ENCODE measurements at regions not wholly inside any gene's neighbourhood (a gene's known extent, or its start where the extent isn't known, plus 50 kb on each side); places are given as distances from the start of the nearest gene placed in this dataset.
"Not testable (repeated sequence)": the region's sequence is repeated elsewhere in the genome, so short reads cannot be mapped to it uniquely, and the experiment has no call there.

DNA sequence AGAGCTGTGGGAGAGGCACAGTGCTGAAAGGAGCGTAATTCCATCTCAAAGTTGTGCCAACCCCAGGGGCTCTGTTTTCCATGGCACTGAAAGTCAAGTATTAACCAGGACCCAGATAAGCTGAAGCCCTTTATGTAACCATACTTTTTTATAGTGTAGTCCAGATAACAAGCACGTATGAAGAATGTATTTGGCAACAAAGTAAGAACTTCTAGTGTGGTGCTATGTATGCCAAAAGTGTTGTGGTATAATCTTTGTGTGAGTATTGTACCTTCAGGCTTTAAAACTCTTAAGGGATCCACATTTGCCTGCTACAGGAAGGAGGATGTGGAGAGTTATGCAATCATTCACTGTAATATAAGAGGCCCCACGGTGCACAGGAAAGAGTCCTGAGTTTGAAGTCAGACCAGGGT lies 129.4 kb downstream of the IBTK start:
- Histone ChIP-seq H3K9me3 (ENCODE audit: control insufficient read depth, insufficient read depth, low read length) (no peaks in the 10 kb centered on the region), H3K36me3 (ENCODE audit: control insufficient read depth, insufficient read depth, low read length) (no peaks in the 10 kb centered on the region), H3K27me3 (ENCODE audit: control insufficient read depth, insufficient read depth, low read length) (no peaks in the 10 kb centered on the region), H3K4me3 (ENCODE audit: low read depth, low read length) (no peak overlapping the region), H3K4me1 (ENCODE audit: control insufficient read depth, insufficient read depth, low read length) (no peaks in the 10 kb centered on the region), H3K27ac (ENCODE audit: low read depth, low read length) (no peak overlapping the region)
- no CpG with 5 or more reads among the region's 3 CpGs for WGBS (ENCODE audit: insufficient coverage)
- no peak for DNase-seq (ENCODE audit: low read depth in 4 of 6, low spot score in 6 of 6)

GRCh38 chr6:82114748-82115147 lies 132.8 kb downstream of the IBTK start:
- DNase-seq (ENCODE audit: low read depth in 4 of 6, low spot score in 6 of 6) = no peak
- Histone ChIP-seq H3K9me3 (ENCODE audit: control insufficient read depth, insufficient read depth, low read length) (no peaks in the 10 kb centered on the region), H3K4me3 (ENCODE audit: low read depth, low read length) (no peak overlapping the region), H3K36me3 (ENCODE audit: control insufficient read depth, insufficient read depth, low read length) (no peaks in the 10 kb centered on the region), H3K4me1 (ENCODE audit: control insufficient read depth, insufficient read depth, low read length) (no peaks in the 10 kb centered on the region), H3K27me3 (ENCODE audit: control insufficient read depth, insufficient read depth, low read length) (no peaks in the 10 kb centered on the region), H3K27ac (ENCODE audit: low read depth, low read length) (no peak overlapping the region)
- WGBS (ENCODE audit: insufficient coverage) = 100% methylated on average over 2 of the region's 3 CpGs

- no peaks in the 10 kb centered on the region for H3K9me3 ChIP-seq (ENCODE audit: control insufficient read depth, insufficient read depth, low read length)
- H3K27me3 ChIP-seq (ENCODE audit: control insufficient read depth, insufficient read depth, low read length) = no peaks in the 10 kb centered on the region
- H3K36me3 ChIP-seq (ENCODE audit: control insufficient read depth, insufficient read depth, low read length) = no peaks in the 10 kb centered on the region
- DNase-seq (ENCODE audit: low read depth in 4 of 6, low spot score in 6 of 6) = no peak
- no peak overlapping the region for H3K4me3 ChIP-seq (ENCODE audit: low read depth, low read length)
- no CpG with 5 or more reads among the region's 3 CpGs for WGBS (ENCODE audit: insufficient coverage)
- no peak overlapping the region for H3K27ac ChIP-seq (ENCODE audit: low read depth, low read length)
- no peaks in the 10 kb centered on the region for H3K4me1 ChIP-seq (ENCODE audit: control insufficient read depth, insufficient read depth, low read length)
Observed at GRCh38 chr6:82113231-82113630, 134.3 kb downstream of the IBTK start.

- no peak overlapping the region for H3K4me3 ChIP-seq (ENCODE audit: low read depth, low read length)
- H3K36me3 ChIP-seq (ENCODE audit: control insufficient read depth, insufficient read depth, low read length) = no peaks in the 10 kb centered on the region
- no peaks in the 10 kb centered on the region for H3K4me1 ChIP-seq (ENCODE audit: control insufficient read depth, insufficient read depth, low read length)
- DNase-seq (ENCODE audit: low read depth in 4 of 6, low spot score in 6 of 6) = no peak
- H3K27me3 ChIP-seq (ENCODE audit: control insufficient read depth, insufficient read depth, low read length) = no peaks in the 10 kb centered on the region
- no peak overlapping the region for H3K27ac ChIP-seq (ENCODE audit: low read depth, low read length)
- no peaks in the 10 kb centered on the region for H3K9me3 ChIP-seq (ENCODE audit: control insufficient read depth, insufficient read depth, low read length)
Observed at GRCh38 chr6:82111818-82112217, 135.7 kb downstream of the IBTK start.

- Histone ChIP-seq H3K27me3 (ENCODE audit: control insufficient read depth, insufficient read depth, low read length) (no peaks in the 10 kb centered on the region), H3K4me3 (ENCODE audit: low read depth, low read length) (no peak overlapping the region), H3K9me3 (ENCODE audit: control insufficient read depth, insufficient read depth, low read length) (no peaks in the 10 kb centered on the region), H3K36me3 (ENCODE audit: control insufficient read depth, insufficient read depth, low read length) (no peaks in the 10 kb centered on the region), H3K27ac (ENCODE audit: low read depth, low read length) (no peak overlapping the region), H3K4me1 (ENCODE audit: control insufficient read depth, insufficient read depth, low read length) (no peaks in the 10 kb centered on the region)
- DNase-seq (ENCODE audit: low read depth in 4 of 6, low spot score in 6 of 6) = no peak
Observed at GRCh38 chr6:82111114-82111513, 136.4 kb downstream of the IBTK start.

DNA sequence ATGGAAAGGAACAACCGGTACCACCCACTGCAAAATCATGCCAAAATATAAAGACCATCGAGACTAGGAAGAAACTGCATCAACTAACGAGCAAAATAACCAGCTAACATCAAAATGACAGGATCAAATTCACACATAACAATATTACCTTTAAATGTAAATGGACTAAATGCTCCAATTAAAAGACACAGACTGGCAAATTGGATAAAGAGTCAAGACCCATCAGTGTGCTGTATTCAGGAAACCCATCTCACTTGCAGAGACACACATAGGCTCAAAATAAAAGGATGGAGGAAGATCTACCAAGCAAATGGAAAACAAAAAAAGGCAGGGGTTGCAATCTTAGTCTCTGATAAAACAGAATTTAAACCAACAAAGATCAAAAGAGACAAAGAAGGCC lies 144.4 kb downstream of the IBTK start:
- not testable (repeated sequence) for H3K36me3 ChIP-seq (ENCODE audit: control insufficient read depth, insufficient read depth, low read length); DNase-seq (ENCODE audit: low read depth in 4 of 6, low spot score in 6 of 6); H3K27me3 ChIP-seq (ENCODE audit: control insufficient read depth, insufficient read depth, low read length); H3K9me3 ChIP-seq (ENCODE audit: control insufficient read depth, insufficient read depth, low read length); H3K4me1 ChIP-seq (ENCODE audit: control insufficient read depth, insufficient read depth, low read length); H3K4me3 ChIP-seq (ENCODE audit: low read depth, low read length); H3K27ac ChIP-seq (ENCODE audit: low read depth, low read length)
- WGBS (ENCODE audit: insufficient coverage) = no CpG with 5 or more reads among the region's 3 CpGs

- 80% methylated on average over 16 of the region's 23 CpGs for WGBS (ENCODE audit: insufficient coverage)
- not testable (repeated sequence) for H3K4me3 ChIP-seq (ENCODE audit: low read depth, low read length)
Observed at GRCh38 chr6:82101374-82102114, 146.0 kb downstream of the IBTK start.

DNA sequence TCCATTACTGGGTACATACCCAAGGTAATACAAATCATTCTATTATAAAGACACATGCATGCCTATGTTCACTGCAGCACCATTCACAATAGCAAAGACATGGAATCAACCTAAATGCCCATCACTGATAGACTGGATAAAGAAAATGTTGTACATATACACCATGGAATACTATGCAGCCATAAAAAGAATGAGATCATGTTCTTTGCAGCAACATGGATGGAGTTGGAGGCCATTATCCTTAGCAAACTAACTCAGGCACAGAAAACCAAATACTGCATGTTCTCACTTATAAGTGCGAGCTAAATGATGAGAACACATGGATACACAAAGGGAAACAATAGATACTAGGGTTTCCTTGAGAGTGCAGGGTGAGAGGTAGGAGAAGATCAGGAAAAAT lies 146.8 kb downstream of the IBTK start:
- WGBS (ENCODE audit: insufficient coverage) = no CpG with 5 or more reads among the region's 1 CpG
- H3K4me1 ChIP-seq (ENCODE audit: control insufficient read depth, insufficient read depth, low read length); H3K27ac ChIP-seq (ENCODE audit: low read depth, low read length); H3K9me3 ChIP-seq (ENCODE audit: control insufficient read depth, insufficient read depth, low read length); H3K4me3 ChIP-seq (ENCODE audit: low read depth, low read length); H3K36me3 ChIP-seq (ENCODE audit: control insufficient read depth, insufficient read depth, low read length); H3K27me3 ChIP-seq (ENCODE audit: control insufficient read depth, insufficient read depth, low read length); DNase-seq (ENCODE audit: low read depth in 4 of 6, low spot score in 6 of 6): not testable (repeated sequence)

More at GRCh38 chr6:82101374-82102114, 146.0 kb downstream of the IBTK start:
- not testable (repeated sequence) for H3K4me1 ChIP-seq (ENCODE audit: control insufficient read depth, insufficient read depth, low read length); H3K27ac ChIP-seq (ENCODE audit: low read depth, low read length); H3K27me3 ChIP-seq (ENCODE audit: control insufficient read depth, insufficient read depth, low read length); DNase-seq (ENCODE audit: low read depth in 4 of 6, low spot score in 6 of 6); H3K36me3 ChIP-seq (ENCODE audit: control insufficient read depth, insufficient read depth, low read length); H3K9me3 ChIP-seq (ENCODE audit: control insufficient read depth, insufficient read depth, low read length)

DNA sequence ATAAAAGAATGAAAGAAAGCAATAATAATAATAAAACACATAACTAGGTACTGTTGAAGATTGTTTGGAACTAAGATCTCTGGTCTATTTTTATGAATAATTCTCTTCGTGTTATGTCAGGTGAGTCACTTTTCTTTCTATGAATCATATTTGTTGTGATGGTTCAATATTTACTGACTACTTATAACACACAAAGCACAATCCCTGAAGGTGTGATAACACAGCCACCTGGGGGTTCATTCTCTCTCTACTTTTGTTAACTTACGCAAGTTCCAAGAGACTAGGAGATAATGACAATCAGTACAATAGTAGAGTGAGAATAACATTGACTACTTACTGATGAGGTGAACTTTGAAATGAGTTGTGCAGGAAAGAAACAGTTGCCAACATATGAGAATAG lies 149.9 kb downstream of the IBTK start:
- Histone ChIP-seq H3K27me3 (ENCODE audit: control insufficient read depth, insufficient read depth, low read length) (no peaks in the 10 kb centered on the region), H3K9me3 (ENCODE audit: control insufficient read depth, insufficient read depth, low read length) (no peaks in the 10 kb centered on the region), H3K27ac (ENCODE audit: low read depth, low read length) (no peak overlapping the region), H3K4me1 (ENCODE audit: control insufficient read depth, insufficient read depth, low read length) (no peaks in the 10 kb centered on the region), H3K4me3 (ENCODE audit: low read depth, low read length) (no peak overlapping the region), H3K36me3 (ENCODE audit: control insufficient read depth, insufficient read depth, low read length) (no peaks in the 10 kb centered on the region)
- WGBS (ENCODE audit: insufficient coverage) = no CpG with 5 or more reads among the region's 2 CpGs
- DNase-seq (ENCODE audit: low read depth in 4 of 6, low spot score in 6 of 6) = no peak

- no peaks in the 10 kb centered on the region for H3K4me1 ChIP-seq (ENCODE audit: control insufficient read depth, insufficient read depth, low read length)
- WGBS (ENCODE audit: insufficient coverage) = no CpG with 5 or more reads among the region's 5 CpGs
- no peak for DNase-seq (ENCODE audit: low read depth in 4 of 6, low spot score in 6 of 6)
- H3K27me3 ChIP-seq (ENCODE audit: control insufficient read depth, insufficient read depth, low read length) = no peaks in the 10 kb centered on the region
- H3K9me3 ChIP-seq (ENCODE audit: control insufficient read depth, insufficient read depth, low read length) = no peaks in the 10 kb centered on the region
- H3K27ac ChIP-seq (ENCODE audit: low read depth, low read length) = no peak overlapping the region
- no peaks in the 10 kb centered on the region for H3K36me3 ChIP-seq (ENCODE audit: control insufficient read depth, insufficient read depth, low read length)
- no peak overlapping the region for H3K4me3 ChIP-seq (ENCODE audit: low read depth, low read length)
Observed at GRCh38 chr6:82095091-82095490, 152.5 kb downstream of the IBTK start.

Data from spinal cord (tissue), 9 donors.